Ovary (tissue), 3 donors: ENCODE measurements at regions not wholly inside any gene's neighbourhood (a gene's known extent, or its start where the extent isn't known, plus 50 kb on each side); places are given as distances from the start of the nearest gene placed in this dataset.

ENCODE experiments used
- CTCF ChIP-seq, 3 donors: fragments of 450-650 bp in 2 of 3; fragments of 200-600 bp in 1 of 3; IDR thresholded peaks; one replicate each; pipeline versions ENCODE4 v1.5.1 to v1.8.0; 2016 to 2022; ENCODE audit warnings: antibody characterized with exemption in 3 of 3, mild to moderate bottlenecking in 1 of 3
- EP300 ChIP-seq: sonication (generic); formaldehyde crosslinking; IDR thresholded peaks from one replicate; pipeline ENCODE4 v1.6.1; 2017; ENCODE audit warnings: antibody characterized with exemption
- POLR2A ChIP-seq: fragments of 450-650 bp; IDR thresholded peaks from one replicate; pipeline ENCODE4 v1.6.1; 2017; ENCODE audit warnings: antibody characterized with exemption, mild to moderate bottlenecking, moderate library complexity
- donor health status: DM: no; HTN: no; CAD: no.

GRCh38 chr13:21297447-21297846 lies 121.0 kb downstream of the MRPL57 start:
- TF ChIP-seq EP300 (no peak), POLR2A (no peak), CTCF (IDR thresholded peaks at IDR 0.05) (no peak)
